ENCODE measurements at regions not wholly inside any gene's neighbourhood (a gene's known extent, or its start where the extent isn't known, plus 50 kb on each side); places are given as distances from the start of the nearest gene placed in this dataset.

DNA sequence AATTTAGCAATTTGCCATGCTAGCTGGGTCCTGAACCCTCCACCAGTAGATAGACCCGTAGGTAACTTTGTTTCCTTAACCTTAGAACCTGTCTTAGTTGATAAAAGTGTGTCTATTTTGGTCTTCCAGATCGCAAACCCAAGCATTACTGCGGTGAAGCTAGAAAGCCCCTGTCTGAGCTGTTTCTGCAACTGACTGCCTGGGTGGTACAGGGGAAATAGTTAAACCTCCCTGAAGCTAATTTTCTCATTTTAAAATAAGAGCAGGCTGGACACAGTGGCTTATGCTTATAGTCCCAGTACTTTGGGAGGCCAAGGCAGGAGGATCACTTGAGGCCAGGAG is 67.9 kb upstream of the EPCAM start:
- Histone ChIP-seq H3K27me3 (no peaks in the 10 kb centered on the region), H3K4me3 (no peak overlapping the region), H3K36me3 (no peaks in the 10 kb centered on the region), H3K9me3 (no peaks in the 10 kb centered on the region), H3K27ac (peak overlapping the region in 3 of 5 donors; percentile 38 to 68 (median 43)), H3K4me1 (peaks cover 0 to 28% (median 3%) of the 10 kb centered on the region in 4 donors)
- TF ChIP-seq CTCF (IDR thresholded peaks at IDR 0.05) (no peak), POLR2A (IDR thresholded peaks at IDR 0.05) (no peak), EP300 (IDR thresholded peaks at IDR 0.05) (no peak), POLR2AphosphoS5 (IDR thresholded peaks at IDR 0.05) (no peak)
- DNase-seq = no peak
- intact Hi-C loops (cut with DNase I; ENCODE audit: low total_unique reads) = no loop called here
- 55 to 78% (median 67%) methylated on average over 3 of the region's 3 CpGs for WGBS, 5 donors

- Histone ChIP-seq H3K36me3 (no peaks in the 10 kb centered on the region), H3K4me3 (no peak overlapping the region), H3K9me3 (no peaks in the 10 kb centered on the region), H3K27me3 (no peaks in the 10 kb centered on the region), H3K27ac (peak overlapping the region in 3 of 5 donors; percentile 38 to 68 (median 43)), H3K4me1 (peaks cover 0 to 28% (median 3%) of the 10 kb centered on the region in 4 donors)
- no peak for DNase-seq
- 82 to 90% (median 84%) methylated on average over 3 of the region's 3 CpGs for WGBS, 5 donors
- intact Hi-C loops (cut with DNase I; ENCODE audit: low total_unique reads) = no loop called here
- no peak for TF ChIP-seq POLR2A (IDR thresholded peaks at IDR 0.05)
- TF ChIP-seq POLR2AphosphoS5 (IDR thresholded peaks at IDR 0.05) = no peak
- TF ChIP-seq CTCF (IDR thresholded peaks at IDR 0.05) = no peak
- TF ChIP-seq EP300 (IDR thresholded peaks at IDR 0.05) = no peak
Measured at GRCh38 chr2:47300609-47301276, 68.4 kb upstream of the EPCAM start.

- H3K27ac ChIP-seq = peak overlapping the region in 2 of 5 donors; percentile 43 to 68
- no peaks in the 10 kb centered on the region for H3K36me3 ChIP-seq
- no peaks in the 10 kb centered on the region for H3K9me3 ChIP-seq
- WGBS, 5 donors = 88 to 98% (median 93%) methylated on average over 1 of the region's 1 CpG
- no peak for TF ChIP-seq POLR2AphosphoS5 (IDR thresholded peaks at IDR 0.05)
- no peak for TF ChIP-seq CTCF (IDR thresholded peaks at IDR 0.05)
- no peak for TF ChIP-seq POLR2A (IDR thresholded peaks at IDR 0.05)
- no peak for TF ChIP-seq EP300 (IDR thresholded peaks at IDR 0.05)
- intact Hi-C loops (cut with DNase I; ENCODE audit: low total_unique reads) = no loop called here
- no peaks in the 10 kb centered on the region for H3K27me3 ChIP-seq
- no peak for DNase-seq
- H3K4me3 ChIP-seq = no peak overlapping the region
- peaks cover 0 to 28% (median 3%) of the 10 kb centered on the region in 4 donors for H3K4me1 ChIP-seq
Measured at GRCh38 chr2:47300081-47300480, 69.0 kb upstream of the EPCAM start.

DNA sequence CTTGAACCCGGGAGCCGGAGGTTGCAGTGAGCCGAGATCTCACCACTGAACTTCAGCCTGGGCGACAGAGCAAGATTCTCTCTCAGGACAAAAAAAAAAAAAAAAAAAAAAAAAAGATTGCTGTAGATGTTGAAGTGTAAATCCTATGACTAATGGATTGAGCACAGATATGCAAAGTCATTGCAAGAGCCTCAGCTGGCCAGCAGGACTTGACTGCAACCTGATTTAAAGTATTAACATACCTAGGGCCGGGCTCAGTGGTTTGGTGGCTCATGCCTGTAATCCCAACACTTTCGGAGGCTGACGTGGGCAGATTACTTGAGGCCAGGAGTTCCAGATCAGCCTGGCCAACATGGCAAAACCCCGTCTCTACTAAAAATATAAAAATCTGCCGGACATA is 69.6 kb upstream of the EPCAM start:
- intact Hi-C loops (cut with DNase I; ENCODE audit: low total_unique reads) = no loop called here
- TF ChIP-seq EP300 (IDR thresholded peaks at IDR 0.05) (no peak), POLR2AphosphoS5 (IDR thresholded peaks at IDR 0.05) (no peak), POLR2A (IDR thresholded peaks at IDR 0.05) (no peak), CTCF (IDR thresholded peaks at IDR 0.05) (no peak)
- H3K27ac ChIP-seq = peak overlapping the region in 2 of 5 donors; percentile 43 to 68
- H3K4me3 ChIP-seq = no peak overlapping the region
- WGBS, 5 donors = 79 to 89% (median 85%) methylated on average over 9 of the region's 9 CpGs
- no peaks in the 10 kb centered on the region for H3K9me3 ChIP-seq
- H3K36me3 ChIP-seq = no peaks in the 10 kb centered on the region
- H3K4me1 ChIP-seq = peaks cover 0 to 28% (median 3%) of the 10 kb centered on the region in 4 donors
- no peaks in the 10 kb centered on the region for H3K27me3 ChIP-seq
- no peak for DNase-seq

Measured in stomach (tissue), 8 donors.